HG03571 (cell line): ENCODE measurements at regions not wholly inside any gene's neighbourhood (a gene's known extent, or its start where the extent isn't known, plus 50 kb on each side); places are given as distances from the start of the nearest gene placed in this dataset.

ENCODE experiments used
- ATAC-seq: cut with Tn5 transposase; IDR thresholded peaks from one replicate; pipeline ENCODE4 v1.9.1; 2021; ENCODE audit not compliant: unreplicated experiment

DNA sequence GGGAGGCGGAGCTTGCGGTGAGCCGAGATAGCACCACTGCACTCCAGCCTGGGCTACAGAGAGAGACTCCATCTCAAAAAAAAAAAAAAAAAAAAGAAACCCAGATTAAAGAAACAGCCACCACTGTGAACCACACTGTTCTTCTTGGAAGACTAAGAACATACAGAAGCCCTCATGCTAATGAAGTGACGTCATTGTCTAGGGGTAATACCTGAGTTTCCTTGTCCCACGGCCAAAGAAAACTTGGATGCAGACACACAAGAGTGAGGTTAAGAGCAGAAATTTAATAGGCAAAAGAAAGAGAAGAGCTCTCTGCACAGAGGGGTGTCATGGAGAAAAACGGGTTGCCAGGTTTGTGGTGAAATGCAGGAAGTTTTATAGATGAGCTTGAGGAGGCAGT lies 691.6 kb downstream of the NLGN4X start:
- no peak for ATAC-seq

GRCh38 chrX:5536261-5536660 lies 692.4 kb downstream of the NLGN4X start:
- no peak for ATAC-seq

DNA sequence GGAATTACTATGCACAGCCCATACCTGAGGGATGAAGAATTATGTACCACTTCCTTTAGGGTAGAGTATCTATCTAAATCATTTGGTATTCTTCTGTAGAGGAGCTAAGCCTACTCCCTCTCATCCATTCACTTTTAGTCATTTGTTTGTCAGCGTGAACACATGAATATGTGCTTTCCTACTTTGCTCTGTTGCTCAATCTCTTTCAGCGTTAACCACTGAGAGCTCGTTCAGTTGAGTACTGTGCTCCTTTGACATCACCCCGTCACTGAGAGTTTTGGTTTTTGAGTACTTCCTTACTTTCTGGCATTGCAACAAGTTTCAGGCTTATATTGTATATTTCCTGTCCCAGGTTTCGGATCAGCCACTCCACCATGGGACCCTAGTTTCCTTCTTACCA lies 700.6 kb downstream of the NLGN4X start:
- no peak for ATAC-seq

GRCh38 chrX:5526191-5526590 lies 702.5 kb downstream of the NLGN4X start:
- no peak for ATAC-seq

DNA sequence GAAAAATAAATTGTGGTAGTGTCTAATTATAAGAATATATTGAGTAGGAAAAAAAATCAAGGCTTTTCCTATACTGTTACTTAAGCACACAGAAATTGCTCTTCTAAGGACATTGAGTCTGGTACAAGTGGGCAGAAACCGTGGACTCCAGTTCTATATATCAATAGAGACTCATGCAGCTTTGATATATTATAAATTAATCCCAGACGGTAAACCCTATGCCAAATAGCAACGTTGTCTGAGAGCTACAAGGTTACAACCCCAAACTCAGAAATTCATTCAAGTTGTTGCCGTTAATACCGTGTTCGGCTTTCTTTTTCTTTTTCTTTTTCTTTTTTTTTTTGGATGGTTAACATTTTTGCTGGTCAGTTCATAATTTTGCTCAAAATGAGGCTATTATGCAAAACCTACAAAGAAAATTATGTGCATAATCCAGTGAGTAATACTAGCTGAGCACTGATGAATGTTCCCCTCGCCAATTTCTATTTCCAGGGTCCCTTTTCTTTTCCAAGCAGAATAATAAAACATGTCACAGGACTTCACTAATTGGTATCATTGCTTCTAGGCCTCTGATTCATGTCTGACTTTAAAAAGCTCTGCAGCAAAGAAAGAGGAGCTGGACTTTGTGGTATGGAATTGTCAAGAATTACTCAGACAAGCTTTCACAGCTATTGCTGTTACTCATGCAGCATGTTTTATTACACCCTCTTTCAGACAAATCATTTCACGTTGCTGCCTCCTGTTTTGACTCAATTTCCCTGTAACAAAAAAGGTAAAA lies 737.7 kb downstream of the NLGN4X start:
- no peak for ATAC-seq

- ATAC-seq = no peak
These were observed 754.4 kb downstream of the NLGN4X start for GRCh38 chrX:5474282-5474681.

- ATAC-seq = no peak
These were observed 770.3 kb downstream of the NLGN4X start for GRCh38 chrX:5458300-5458842.

GRCh38 chrX:5449323-5449722 lies 779.3 kb downstream of the NLGN4X start:
- ATAC-seq = no peak

DNA sequence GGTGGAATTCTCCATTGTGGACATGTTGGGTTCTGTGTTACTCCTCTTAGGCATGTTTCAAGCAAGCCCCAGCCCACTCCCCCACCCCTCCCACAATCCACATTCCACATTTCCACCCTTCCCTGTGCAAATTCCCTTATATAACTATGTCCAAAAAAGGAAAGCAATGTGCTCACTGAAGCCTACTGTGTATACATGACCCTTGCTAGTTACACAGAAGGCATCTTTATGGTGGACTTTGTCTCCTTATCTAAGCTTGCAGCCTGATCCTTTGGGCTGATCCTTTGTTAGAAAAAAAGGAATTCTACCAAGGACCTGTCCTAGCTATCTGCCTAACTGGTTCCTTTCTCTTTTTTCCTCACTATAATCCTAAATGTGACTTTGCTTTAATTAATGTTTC lies 796.8 kb downstream of the NLGN4X start:
- ATAC-seq = no peak

- no peak for ATAC-seq
These were observed 803.5 kb downstream of the NLGN4X start for GRCh38 chrX:5425119-5425518.

- ATAC-seq = no peak
These were observed 811.3 kb downstream of the NLGN4X start for GRCh38 chrX:5417381-5417780.

DNA sequence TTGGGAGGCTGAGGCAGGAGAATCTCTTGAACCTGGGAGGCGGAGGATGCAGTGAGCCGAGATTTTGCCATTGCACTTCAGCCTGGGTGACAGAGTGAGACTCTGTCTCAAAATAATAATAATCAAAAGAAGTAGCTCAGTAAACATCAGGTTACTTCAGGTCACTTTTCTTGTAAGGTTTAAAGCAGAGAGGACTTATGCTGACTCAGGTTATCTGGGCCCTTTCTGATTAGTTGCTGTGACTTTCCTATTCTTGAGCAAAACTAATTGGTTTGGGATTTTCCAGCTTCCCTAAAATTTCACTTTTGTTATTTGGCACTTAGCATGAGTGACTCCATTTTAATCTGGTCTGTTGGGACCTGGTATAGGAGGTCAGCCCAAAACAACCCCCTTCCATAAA lies 812.9 kb downstream of the NLGN4X start:
- ATAC-seq = no peak

GRCh38 chrX:5409106-5409505 lies 819.6 kb downstream of the NLGN4X start:
- no peak for ATAC-seq

- ATAC-seq = no peak
These were observed 826.2 kb downstream of the NLGN4X start for GRCh38 chrX:5402461-5402860.

- ATAC-seq = no peak
These were observed 829.3 kb downstream of the NLGN4X start for GRCh38 chrX:5399403-5399802.

- no peak for ATAC-seq
These were observed 831.3 kb downstream of the NLGN4X start for GRCh38 chrX:5397409-5397808.

GRCh38 chrX:5390376-5390775 lies 838.3 kb downstream of the NLGN4X start:
- ATAC-seq = no peak

DNA sequence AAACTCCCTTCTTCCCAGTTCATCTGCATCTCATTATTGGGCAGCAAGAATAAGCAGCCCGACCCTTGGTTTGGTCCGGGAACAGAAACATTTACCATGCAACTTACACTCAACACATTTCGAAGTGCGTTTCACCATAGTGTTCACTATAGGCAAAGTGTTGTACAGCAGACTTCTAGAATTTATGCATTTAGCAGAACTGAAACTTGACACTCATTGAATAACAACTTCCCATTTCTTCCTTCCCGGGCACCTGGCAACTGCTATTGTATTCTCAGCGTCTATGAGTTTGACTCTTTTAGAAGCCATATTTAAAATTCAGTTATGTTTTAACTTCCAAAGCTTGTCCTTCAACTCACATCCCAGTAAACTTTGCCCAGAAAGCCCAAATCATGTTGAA lies 840.6 kb downstream of the NLGN4X start:
- ATAC-seq = no peak

DNA sequence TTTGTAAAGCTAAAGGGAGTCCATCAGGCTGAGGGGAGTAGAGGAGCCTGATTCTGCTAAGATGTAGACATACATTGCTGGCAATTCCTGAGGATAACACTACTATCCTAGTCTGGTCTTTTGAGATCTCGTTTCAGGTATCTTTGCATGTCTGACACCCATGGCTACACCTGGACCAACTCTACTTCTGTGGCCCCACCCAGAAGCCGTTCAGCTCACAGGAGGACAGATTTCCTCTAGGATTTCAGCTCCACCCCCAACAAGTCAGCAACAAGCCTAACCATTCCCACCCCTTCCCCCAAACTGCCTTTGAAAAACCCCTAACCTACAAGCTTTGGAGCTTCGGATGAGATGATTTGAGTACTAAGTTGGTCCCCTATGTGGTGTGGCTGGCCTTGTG lies 848.2 kb downstream of the NLGN4X start:
- no peak for ATAC-seq

DNA sequence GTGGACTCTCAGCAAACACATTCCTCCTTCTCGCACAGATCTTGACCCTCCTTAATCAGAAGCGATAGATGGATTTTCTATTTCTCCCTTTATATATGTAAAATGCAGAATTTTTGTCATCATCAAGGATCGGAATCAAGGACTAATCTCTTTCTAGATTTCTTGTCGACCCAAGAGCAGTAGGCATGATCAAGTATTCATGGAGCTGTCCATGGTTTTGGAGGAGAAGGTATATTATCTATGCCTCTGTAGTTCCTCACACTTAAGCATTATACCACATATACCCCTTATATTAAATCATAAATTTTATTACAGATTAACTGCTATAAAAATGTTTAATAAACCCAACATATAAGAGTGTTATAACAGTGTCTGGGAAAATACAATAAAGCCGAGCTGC lies 886.8 kb downstream of the NLGN4X start:
- ATAC-seq = no peak

GRCh38 chrX:5337160-5337559 lies 891.5 kb downstream of the NLGN4X start:
- no peak for ATAC-seq

GRCh38 chrX:5324546-5324945 lies 904.1 kb downstream of the NLGN4X start:
- no peak for ATAC-seq

- ATAC-seq = no peak
These were observed 914.5 kb downstream of the NLGN4X start for GRCh38 chrX:5314148-5314547.
